ENCODE measurements at regions not wholly inside any gene's neighbourhood (a gene's known extent, or its start where the extent isn't known, plus 50 kb on each side); places are given as distances from the start of the nearest gene placed in this dataset.

- no peak overlapping the region for H3K4me3 ChIP-seq (ENCODE audit: low read length)
- H3K9ac ChIP-seq (ENCODE audit: low read depth, low read length): no peak overlapping the region
- no peaks in the 10 kb centered on the region for H3K9me3 ChIP-seq (replicated peaks; ENCODE audit: low read length)
- peaks cover 7% of the 10 kb centered on the region for H3K4me1 ChIP-seq (ENCODE audit: control insufficient read depth, insufficient read depth, low read length)
- no peak overlapping the region for H3K4me2 ChIP-seq (ENCODE audit: low read length)
- no peaks in the 10 kb centered on the region for H3K36me3 ChIP-seq (ENCODE audit: insufficient read depth, low read length)
- no peaks in the 10 kb centered on the region for H3K27me3 ChIP-seq (ENCODE audit: control insufficient read depth, insufficient read depth, low read length)
These were observed 223.3 kb upstream of the ARHGEF26 start for GRCh38 chr3:153897842-153898241.

- Histone ChIP-seq H3K4me3 (ENCODE audit: low read length) (no peak overlapping the region), H3K36me3 (ENCODE audit: insufficient read depth, low read length) (no peaks in the 10 kb centered on the region), H3K27me3 (ENCODE audit: control insufficient read depth, insufficient read depth, low read length) (no peaks in the 10 kb centered on the region), H3K9me3 (replicated peaks; ENCODE audit: low read length) (no peaks in the 10 kb centered on the region), H3K9ac (ENCODE audit: low read depth, low read length) (no peak overlapping the region), H3K4me2 (ENCODE audit: low read length) (no peak overlapping the region), H3K4me1 (ENCODE audit: control insufficient read depth, insufficient read depth, low read length) (peaks cover 7% of the 10 kb centered on the region)
These were observed 220.0 kb upstream of the ARHGEF26 start for GRCh38 chr3:153901152-153901551.

- Histone ChIP-seq H3K27me3 (ENCODE audit: control insufficient read depth, insufficient read depth, low read length) (no peaks in the 10 kb centered on the region), H3K4me1 (ENCODE audit: control insufficient read depth, insufficient read depth, low read length) (peaks cover 7% of the 10 kb centered on the region), H3K36me3 (ENCODE audit: insufficient read depth, low read length) (no peaks in the 10 kb centered on the region), H3K4me2 (ENCODE audit: low read length) (peak overlapping the region; percentile 34), H3K4me3 (ENCODE audit: low read length) (no peak overlapping the region), H3K9ac (ENCODE audit: low read depth, low read length) (no peak overlapping the region), H3K9me3 (replicated peaks; ENCODE audit: low read length) (no peaks in the 10 kb centered on the region)
These were observed 219.2 kb upstream of the ARHGEF26 start for GRCh38 chr3:153901991-153902390.

- Histone ChIP-seq H3K27me3 (ENCODE audit: control insufficient read depth, insufficient read depth, low read length) (no peaks in the 10 kb centered on the region), H3K9me3 (replicated peaks; ENCODE audit: low read length) (no peaks in the 10 kb centered on the region), H3K4me1 (ENCODE audit: control insufficient read depth, insufficient read depth, low read length) (peaks cover 7% of the 10 kb centered on the region), H3K9ac (ENCODE audit: low read depth, low read length) (no peak overlapping the region), H3K36me3 (ENCODE audit: insufficient read depth, low read length) (no peaks in the 10 kb centered on the region), H3K4me2 (ENCODE audit: low read length) (no peak overlapping the region), H3K4me3 (ENCODE audit: low read length) (no peak overlapping the region)
These were observed 217.8 kb upstream of the ARHGEF26 start for GRCh38 chr3:153903430-153903829.

GRCh38 chr3:153906366-153906765, 214.8 kb upstream of the ARHGEF26 start:
- Histone ChIP-seq H3K9me3 (replicated peaks; ENCODE audit: low read length) (no peaks in the 10 kb centered on the region), H3K27me3 (ENCODE audit: control insufficient read depth, insufficient read depth, low read length) (no peaks in the 10 kb centered on the region), H3K9ac (ENCODE audit: low read depth, low read length) (no peak overlapping the region), H3K36me3 (ENCODE audit: insufficient read depth, low read length) (no peaks in the 10 kb centered on the region), H3K4me3 (ENCODE audit: low read length) (no peak overlapping the region), H3K4me1 (ENCODE audit: control insufficient read depth, insufficient read depth, low read length) (peaks cover 7% of the 10 kb centered on the region), H3K4me2 (ENCODE audit: low read length) (no peak overlapping the region)

- H3K36me3 ChIP-seq (ENCODE audit: insufficient read depth, low read length): no peaks in the 10 kb centered on the region
- H3K4me2 ChIP-seq (ENCODE audit: low read length): no peak overlapping the region
- H3K9ac ChIP-seq (ENCODE audit: low read depth, low read length): no peak overlapping the region
- H3K9me3 ChIP-seq (replicated peaks; ENCODE audit: low read length): no peaks in the 10 kb centered on the region
- no peaks in the 10 kb centered on the region for H3K27me3 ChIP-seq (ENCODE audit: control insufficient read depth, insufficient read depth, low read length)
- no peaks in the 10 kb centered on the region for H3K4me1 ChIP-seq (ENCODE audit: control insufficient read depth, insufficient read depth, low read length)
- no peak overlapping the region for H3K4me3 ChIP-seq (ENCODE audit: low read length)
These were observed 210.8 kb upstream of the ARHGEF26 start for GRCh38 chr3:153910387-153910786.

GRCh38 chr3:153911116-153911515, 210.1 kb upstream of the ARHGEF26 start:
- no peaks in the 10 kb centered on the region for H3K36me3 ChIP-seq (ENCODE audit: insufficient read depth, low read length)
- no peak overlapping the region for H3K4me3 ChIP-seq (ENCODE audit: low read length)
- H3K9ac ChIP-seq (ENCODE audit: low read depth, low read length): no peak overlapping the region
- H3K4me1 ChIP-seq (ENCODE audit: control insufficient read depth, insufficient read depth, low read length): no peaks in the 10 kb centered on the region
- H3K4me2 ChIP-seq (ENCODE audit: low read length): no peak overlapping the region
- H3K27me3 ChIP-seq (ENCODE audit: control insufficient read depth, insufficient read depth, low read length): no peaks in the 10 kb centered on the region
- H3K9me3 ChIP-seq (replicated peaks; ENCODE audit: low read length): no peaks in the 10 kb centered on the region

- Histone ChIP-seq H3K4me1 (ENCODE audit: control insufficient read depth, insufficient read depth, low read length) (no peaks in the 10 kb centered on the region), H3K4me2 (ENCODE audit: low read length) (no peak overlapping the region), H3K9me3 (replicated peaks; ENCODE audit: low read length) (no peaks in the 10 kb centered on the region), H3K27me3 (ENCODE audit: control insufficient read depth, insufficient read depth, low read length) (no peaks in the 10 kb centered on the region), H3K36me3 (ENCODE audit: insufficient read depth, low read length) (no peaks in the 10 kb centered on the region), H3K9ac (ENCODE audit: low read depth, low read length) (no peak overlapping the region), H3K4me3 (ENCODE audit: low read length) (no peak overlapping the region)
These were observed 201.4 kb upstream of the ARHGEF26 start for GRCh38 chr3:153919773-153920172.

- H3K27me3 ChIP-seq (ENCODE audit: control insufficient read depth, insufficient read depth, low read length): no peaks in the 10 kb centered on the region
- no peak overlapping the region for H3K4me2 ChIP-seq (ENCODE audit: low read length)
- H3K9me3 ChIP-seq (replicated peaks; ENCODE audit: low read length): no peaks in the 10 kb centered on the region
- no peak overlapping the region for H3K9ac ChIP-seq (ENCODE audit: low read depth, low read length)
- no peak overlapping the region for H3K4me3 ChIP-seq (ENCODE audit: low read length)
- peaks cover 2% of the 10 kb centered on the region for H3K4me1 ChIP-seq (ENCODE audit: control insufficient read depth, insufficient read depth, low read length)
- H3K36me3 ChIP-seq (ENCODE audit: insufficient read depth, low read length): no peaks in the 10 kb centered on the region
These were observed 199.4 kb upstream of the ARHGEF26 start for GRCh38 chr3:153921826-153922225.

- no peak overlapping the region for H3K9ac ChIP-seq (ENCODE audit: low read depth, low read length)
- no peaks in the 10 kb centered on the region for H3K27me3 ChIP-seq (ENCODE audit: control insufficient read depth, insufficient read depth, low read length)
- no peak overlapping the region for H3K4me3 ChIP-seq (ENCODE audit: low read length)
- no peaks in the 10 kb centered on the region for H3K36me3 ChIP-seq (ENCODE audit: insufficient read depth, low read length)
- no peak overlapping the region for H3K4me2 ChIP-seq (ENCODE audit: low read length)
- peaks cover 5% of the 10 kb centered on the region for H3K4me1 ChIP-seq (ENCODE audit: control insufficient read depth, insufficient read depth, low read length)
- H3K9me3 ChIP-seq (replicated peaks; ENCODE audit: low read length): no peaks in the 10 kb centered on the region
These were observed 195.2 kb upstream of the ARHGEF26 start for GRCh38 chr3:153925841-153926514.

- Histone ChIP-seq H3K4me3 (ENCODE audit: low read length) (no peak overlapping the region), H3K4me1 (ENCODE audit: control insufficient read depth, insufficient read depth, low read length) (peaks cover 5% of the 10 kb centered on the region), H3K36me3 (ENCODE audit: insufficient read depth, low read length) (no peaks in the 10 kb centered on the region), H3K27me3 (ENCODE audit: control insufficient read depth, insufficient read depth, low read length) (no peaks in the 10 kb centered on the region), H3K9ac (ENCODE audit: low read depth, low read length) (no peak overlapping the region), H3K9me3 (replicated peaks; ENCODE audit: low read length) (no peaks in the 10 kb centered on the region), H3K4me2 (ENCODE audit: low read length) (peak overlapping the region; percentile 70)
These were observed 194.1 kb upstream of the ARHGEF26 start for GRCh38 chr3:153927107-153927506.

- Histone ChIP-seq H3K9me3 (replicated peaks; ENCODE audit: low read length) (no peaks in the 10 kb centered on the region), H3K4me3 (ENCODE audit: low read length) (no peak overlapping the region), H3K4me1 (ENCODE audit: control insufficient read depth, insufficient read depth, low read length) (peaks cover 5% of the 10 kb centered on the region), H3K27me3 (ENCODE audit: control insufficient read depth, insufficient read depth, low read length) (no peaks in the 10 kb centered on the region), H3K9ac (ENCODE audit: low read depth, low read length) (no peak overlapping the region), H3K4me2 (ENCODE audit: low read length) (no peak overlapping the region), H3K36me3 (ENCODE audit: insufficient read depth, low read length) (no peaks in the 10 kb centered on the region)
These were observed 192.3 kb upstream of the ARHGEF26 start for GRCh38 chr3:153928851-153929250.

Measured in skeletal muscle satellite cell (primary cell).